ENCODE measurements at regions not wholly inside any gene's neighbourhood (a gene's known extent, or its start where the extent isn't known, plus 50 kb on each side); places are given as distances from the start of the nearest gene placed in this dataset.
"Not testable (repeated sequence)": the region's sequence is repeated elsewhere in the genome, so short reads cannot be mapped to it uniquely, and the experiment has no call there.

GRCh38 chr10:29772403-29772802, 137.6 kb upstream of the SVIL start:
- H3K36me3 ChIP-seq (ENCODE audit: control insufficient read depth in 2 of 2, insufficient read depth in 2 of 2, low read length in 1 of 2) = no peaks in the 10 kb centered on the region
- peak in 5 of 9 donors; percentile 8 to 49 (median 15) for DNase-seq (ENCODE audit: low read depth in 6 of 9, low spot score in 9 of 9)
- H3K4me1 ChIP-seq (ENCODE audit: control insufficient read depth in 2 of 2, insufficient read depth in 2 of 2, low read length in 2 of 2) = peaks cover 4 to 7% of the 10 kb centered on the region in 2 donors
- no peak overlapping the region for H3K4me3 ChIP-seq (ENCODE audit: low read length in 2 of 2)
- peaks cover 0 to 1% of the 10 kb centered on the region in 2 donors for H3K9me3 ChIP-seq (ENCODE audit: control insufficient read depth in 2 of 2, insufficient read depth in 1 of 2, low read length in 1 of 2)
- no peaks in the 10 kb centered on the region for H3K27me3 ChIP-seq (ENCODE audit: control insufficient read depth in 2 of 2, insufficient read depth in 1 of 2, low read length in 1 of 2)
- WGBS = 74% methylated on average over 5 of the region's 5 CpGs
- H3K27ac ChIP-seq (ENCODE audit: low read depth in 1 of 2, low read length in 1 of 2) = no peak overlapping the region

GRCh38 chr10:29771376-29771775, 136.6 kb upstream of the SVIL start:
- H3K27me3 ChIP-seq (ENCODE audit: control insufficient read depth in 2 of 2, insufficient read depth in 1 of 2, low read length in 1 of 2) = no peaks in the 10 kb centered on the region
- H3K36me3 ChIP-seq (ENCODE audit: control insufficient read depth in 2 of 2, insufficient read depth in 2 of 2, low read length in 1 of 2) = no peaks in the 10 kb centered on the region
- no peak overlapping the region for H3K4me3 ChIP-seq (ENCODE audit: low read length in 2 of 2)
- DNase-seq (ENCODE audit: low read depth in 6 of 9, low spot score in 9 of 9) = no peak
- peaks cover 0 to 1% of the 10 kb centered on the region in 2 donors for H3K9me3 ChIP-seq (ENCODE audit: control insufficient read depth in 2 of 2, insufficient read depth in 1 of 2, low read length in 1 of 2)
- no peak overlapping the region for H3K27ac ChIP-seq (ENCODE audit: low read depth in 1 of 2, low read length in 1 of 2)
- WGBS = 98% methylated on average over 5 of the region's 5 CpGs
- peaks cover 4 to 7% of the 10 kb centered on the region in 2 donors for H3K4me1 ChIP-seq (ENCODE audit: control insufficient read depth in 2 of 2, insufficient read depth in 2 of 2, low read length in 2 of 2)

GRCh38 chr10:29769277-29769676, 134.5 kb upstream of the SVIL start:
- 97% methylated on average over 3 of the region's 4 CpGs for WGBS
- not testable (repeated sequence) for H3K27me3 ChIP-seq (ENCODE audit: control insufficient read depth in 2 of 2, insufficient read depth in 1 of 2, low read length in 1 of 2); H3K27ac ChIP-seq (ENCODE audit: low read depth in 1 of 2, low read length in 1 of 2); H3K4me1 ChIP-seq (ENCODE audit: control insufficient read depth in 2 of 2, insufficient read depth in 2 of 2, low read length in 2 of 2); DNase-seq (ENCODE audit: low read depth in 6 of 9, low spot score in 9 of 9); H3K4me3 ChIP-seq (ENCODE audit: low read length in 2 of 2); H3K9me3 ChIP-seq (ENCODE audit: control insufficient read depth in 2 of 2, insufficient read depth in 1 of 2, low read length in 1 of 2); H3K36me3 ChIP-seq (ENCODE audit: control insufficient read depth in 2 of 2, insufficient read depth in 2 of 2, low read length in 1 of 2)

GRCh38 chr10:29767968-29768367, 133.2 kb upstream of the SVIL start:
- Histone ChIP-seq H3K36me3 (ENCODE audit: control insufficient read depth in 2 of 2, insufficient read depth in 2 of 2, low read length in 1 of 2) (no peaks in the 10 kb centered on the region), H3K4me1 (ENCODE audit: control insufficient read depth in 2 of 2, insufficient read depth in 2 of 2, low read length in 2 of 2) (peaks cover 4 to 7% of the 10 kb centered on the region in 2 donors), H3K27me3 (ENCODE audit: control insufficient read depth in 2 of 2, insufficient read depth in 1 of 2, low read length in 1 of 2) (no peaks in the 10 kb centered on the region), H3K4me3 (ENCODE audit: low read length in 2 of 2) (no peak overlapping the region), H3K9me3 (ENCODE audit: control insufficient read depth in 2 of 2, insufficient read depth in 1 of 2, low read length in 1 of 2) (peaks cover 0 to 1% of the 10 kb centered on the region in 2 donors), H3K27ac (ENCODE audit: low read depth in 1 of 2, low read length in 1 of 2) (no peak overlapping the region)
- no peak for DNase-seq (ENCODE audit: low read depth in 6 of 9, low spot score in 9 of 9)
- WGBS = over 99% methylated on average over 4 of the region's 4 CpGs

GRCh38 chr10:29766753-29767152, 132.0 kb upstream of the SVIL start:
- no peaks in the 10 kb centered on the region for H3K36me3 ChIP-seq (ENCODE audit: control insufficient read depth in 2 of 2, insufficient read depth in 2 of 2, low read length in 1 of 2)
- H3K27me3 ChIP-seq (ENCODE audit: control insufficient read depth in 2 of 2, insufficient read depth in 1 of 2, low read length in 1 of 2) = no peaks in the 10 kb centered on the region
- H3K9me3 ChIP-seq (ENCODE audit: control insufficient read depth in 2 of 2, insufficient read depth in 1 of 2, low read length in 1 of 2) = no peaks in the 10 kb centered on the region
- WGBS = over 99% methylated on average over 3 of the region's 3 CpGs
- no peaks in the 10 kb centered on the region for H3K4me1 ChIP-seq (ENCODE audit: control insufficient read depth in 2 of 2, insufficient read depth in 2 of 2, low read length in 2 of 2)
- H3K4me3 ChIP-seq (ENCODE audit: low read length in 2 of 2) = no peak overlapping the region
- no peak for DNase-seq (ENCODE audit: low read depth in 6 of 9, low spot score in 9 of 9)
- no peak overlapping the region for H3K27ac ChIP-seq (ENCODE audit: low read depth in 1 of 2, low read length in 1 of 2)

GRCh38 chr10:29765330-29765729, 130.6 kb upstream of the SVIL start:
- 97% methylated on average over 2 of the region's 2 CpGs for WGBS
- no peak overlapping the region for H3K4me3 ChIP-seq (ENCODE audit: low read length in 2 of 2)
- H3K4me1 ChIP-seq (ENCODE audit: control insufficient read depth in 2 of 2, insufficient read depth in 2 of 2, low read length in 2 of 2) = no peaks in the 10 kb centered on the region
- H3K36me3 ChIP-seq (ENCODE audit: control insufficient read depth in 2 of 2, insufficient read depth in 2 of 2, low read length in 1 of 2) = no peaks in the 10 kb centered on the region
- no peaks in the 10 kb centered on the region for H3K9me3 ChIP-seq (ENCODE audit: control insufficient read depth in 2 of 2, insufficient read depth in 1 of 2, low read length in 1 of 2)
- no peaks in the 10 kb centered on the region for H3K27me3 ChIP-seq (ENCODE audit: control insufficient read depth in 2 of 2, insufficient read depth in 1 of 2, low read length in 1 of 2)
- no peak for DNase-seq (ENCODE audit: low read depth in 6 of 9, low spot score in 9 of 9)
- H3K27ac ChIP-seq (ENCODE audit: low read depth in 1 of 2, low read length in 1 of 2) = no peak overlapping the region

GRCh38 chr10:29763396-29763795, 128.6 kb upstream of the SVIL start:
- WGBS = 99% methylated on average over 4 of the region's 4 CpGs
- Histone ChIP-seq H3K36me3 (ENCODE audit: control insufficient read depth in 2 of 2, insufficient read depth in 2 of 2, low read length in 1 of 2) (no peaks in the 10 kb centered on the region), H3K27me3 (ENCODE audit: control insufficient read depth in 2 of 2, insufficient read depth in 1 of 2, low read length in 1 of 2) (no peaks in the 10 kb centered on the region), H3K4me1 (ENCODE audit: control insufficient read depth in 2 of 2, insufficient read depth in 2 of 2, low read length in 2 of 2) (no peaks in the 10 kb centered on the region), H3K27ac (ENCODE audit: low read depth in 1 of 2, low read length in 1 of 2) (no peak overlapping the region), H3K4me3 (ENCODE audit: low read length in 2 of 2) (no peak overlapping the region), H3K9me3 (ENCODE audit: control insufficient read depth in 2 of 2, insufficient read depth in 1 of 2, low read length in 1 of 2) (no peaks in the 10 kb centered on the region)
- no peak for DNase-seq (ENCODE audit: low read depth in 6 of 9, low spot score in 9 of 9)

GRCh38 chr10:29761916-29762315, 127.1 kb upstream of the SVIL start:
- Histone ChIP-seq H3K27me3 (ENCODE audit: control insufficient read depth in 2 of 2, insufficient read depth in 1 of 2, low read length in 1 of 2) (no peaks in the 10 kb centered on the region), H3K36me3 (ENCODE audit: control insufficient read depth in 2 of 2, insufficient read depth in 2 of 2, low read length in 1 of 2) (no peaks in the 10 kb centered on the region), H3K4me1 (ENCODE audit: control insufficient read depth in 2 of 2, insufficient read depth in 2 of 2, low read length in 2 of 2) (no peaks in the 10 kb centered on the region), H3K9me3 (ENCODE audit: control insufficient read depth in 2 of 2, insufficient read depth in 1 of 2, low read length in 1 of 2) (no peaks in the 10 kb centered on the region), H3K4me3 (ENCODE audit: low read length in 2 of 2) (no peak overlapping the region), H3K27ac (ENCODE audit: low read depth in 1 of 2, low read length in 1 of 2) (no peak overlapping the region)
- 90% methylated on average over 5 of the region's 5 CpGs for WGBS
- no peak for DNase-seq (ENCODE audit: low read depth in 6 of 9, low spot score in 9 of 9)

GRCh38 chr10:29760138-29760900, 125.5 kb upstream of the SVIL start:
- H3K9me3 ChIP-seq (ENCODE audit: control insufficient read depth in 2 of 2, insufficient read depth in 1 of 2, low read length in 1 of 2) = no peaks in the 10 kb centered on the region
- no peaks in the 10 kb centered on the region for H3K27me3 ChIP-seq (ENCODE audit: control insufficient read depth in 2 of 2, insufficient read depth in 1 of 2, low read length in 1 of 2)
- no peaks in the 10 kb centered on the region for H3K36me3 ChIP-seq (ENCODE audit: control insufficient read depth in 2 of 2, insufficient read depth in 2 of 2, low read length in 1 of 2)
- no peak overlapping the region for H3K27ac ChIP-seq (ENCODE audit: low read depth in 1 of 2, low read length in 1 of 2)
- H3K4me3 ChIP-seq (ENCODE audit: low read length in 2 of 2) = no peak overlapping the region
- no peak for DNase-seq (ENCODE audit: low read depth in 6 of 9, low spot score in 9 of 9)
- WGBS = 87% methylated on average over 4 of the region's 4 CpGs
- no peaks in the 10 kb centered on the region for H3K4me1 ChIP-seq (ENCODE audit: control insufficient read depth in 2 of 2, insufficient read depth in 2 of 2, low read length in 2 of 2)

Data from thymus (tissue), 11 donors.